BLaER1 treated with 17β-estradiol and CSF1 and Interleukin-3, amounts not matched to agents 10 nM and 100 nM (cell line): ENCODE measurements at regions not wholly inside any gene's neighbourhood (a gene's known extent, or its start where the extent isn't known, plus 50 kb on each side); places are given as distances from the start of the nearest gene placed in this dataset.

Experiments used
- H3K27ac ChIP-seq, 11 experiments: shearing (Covaris generic); formaldehyde crosslinking; 2 replicates each; pipeline ENCODE4 v1.8.1; 2022
- H3K27me3 ChIP-seq, 11 experiments: shearing (Covaris generic); formaldehyde crosslinking; 2 replicates each; pipeline ENCODE4 v1.8.1; 2022
- H3K36me3 ChIP-seq, 11 experiments: shearing (Covaris generic); formaldehyde crosslinking; 2 replicates each; pipeline ENCODE4 v1.8.1; 2022
- H3K4me1 ChIP-seq, 10 experiments: shearing (Covaris generic); formaldehyde crosslinking; 2 replicates each; pipeline ENCODE4 v1.8.1; 2022
- H3K4me2 ChIP-seq, 11 experiments: shearing (Covaris generic); formaldehyde crosslinking; 2 replicates each; pipeline ENCODE4 v1.8.1; 2022
- H3K4me3 ChIP-seq, 10 experiments: shearing (Covaris generic); formaldehyde crosslinking; 2 replicates each; pipeline ENCODE4 v1.8.1; 2022
- H3K9ac ChIP-seq, 11 experiments: shearing (Covaris generic); formaldehyde crosslinking; 2 replicates each; pipeline ENCODE4 v1.8.1; 2022
- H3K9me3 ChIP-seq, 11 experiments: shearing (Covaris generic); formaldehyde crosslinking; replicated peaks in 1 of 11; 2 replicates each; pipeline ENCODE4 v1.8.1; 2022
- H4K20me1 ChIP-seq, 11 experiments: shearing (Covaris generic); formaldehyde crosslinking; 2 replicates each; pipeline ENCODE4 v1.8.1; 2022
- Cebpa-rat ChIP-seq, 11 experiments: shearing (Covaris generic); IDR thresholded peaks; 2 replicates each; pipeline ENCODE4 v1.8.1; 2022

DNA sequence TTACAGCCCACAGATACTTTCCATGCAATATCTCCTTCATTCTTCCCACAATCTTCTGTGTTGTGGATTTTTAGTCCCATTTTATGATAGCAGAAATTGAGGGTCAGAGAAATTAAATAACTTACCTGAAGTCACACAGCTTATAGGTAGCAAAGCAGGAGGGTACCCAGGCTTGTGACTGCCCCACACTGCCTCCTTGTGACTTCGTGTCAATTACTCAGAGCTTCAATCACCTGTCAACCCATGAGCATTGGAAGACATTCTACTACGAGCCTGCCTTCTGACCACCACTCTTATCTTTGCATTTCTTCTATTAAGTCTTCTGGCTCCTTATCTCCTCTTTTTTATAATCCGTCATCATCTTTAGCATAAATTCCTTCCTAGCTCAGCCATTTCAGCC is 71.6 kb upstream of the NRSN1 start:
- no peaks in the 10 kb centered on the region for H4K20me1 ChIP-seq
- no peak for TF ChIP-seq Cebpa-rat (IDR thresholded peaks at IDR 0.05)
- no peaks in the 10 kb centered on the region for H3K27me3 ChIP-seq
- no peak overlapping the region for H3K4me2 ChIP-seq
- H3K4me3 ChIP-seq = no peak overlapping the region
- no peak overlapping the region for H3K9ac ChIP-seq
- no peaks in the 10 kb centered on the region for H3K36me3 ChIP-seq
- no peaks in the 10 kb centered on the region for H3K4me1 ChIP-seq
- H3K9me3 ChIP-seq = no peaks in the 10 kb centered on the region
- no peak overlapping the region for H3K27ac ChIP-seq

DNA sequence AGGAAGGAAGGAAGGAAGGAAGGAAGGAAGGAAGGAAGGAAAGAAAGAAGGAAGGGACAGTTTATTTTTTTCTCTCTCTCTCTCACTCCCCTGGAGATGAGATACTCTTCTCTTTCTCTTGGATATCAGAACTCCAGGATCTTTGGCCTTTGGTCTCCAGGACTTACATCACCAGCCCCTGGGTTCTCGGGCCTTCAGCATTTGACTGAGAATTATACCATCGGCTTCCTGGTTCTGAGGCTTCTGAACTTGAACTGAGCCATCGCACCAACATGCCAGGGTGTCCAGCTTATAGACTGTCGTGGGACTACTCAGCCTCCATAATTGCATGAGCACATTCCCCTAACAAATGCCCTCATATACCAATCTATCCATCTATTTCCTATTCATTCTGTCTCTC is 69.4 kb upstream of the NRSN1 start:
- Histone ChIP-seq H4K20me1 (no peaks in the 10 kb centered on the region), H3K4me3 (no peak overlapping the region), H3K4me2 (no peak overlapping the region), H3K9ac (no peak overlapping the region), H3K36me3 (no peaks in the 10 kb centered on the region), H3K9me3 (no peaks in the 10 kb centered on the region), H3K27me3 (no peaks in the 10 kb centered on the region), H3K27ac (no peak overlapping the region), H3K4me1 (no peaks in the 10 kb centered on the region)
- no peak for TF ChIP-seq Cebpa-rat (IDR thresholded peaks at IDR 0.05)

DNA sequence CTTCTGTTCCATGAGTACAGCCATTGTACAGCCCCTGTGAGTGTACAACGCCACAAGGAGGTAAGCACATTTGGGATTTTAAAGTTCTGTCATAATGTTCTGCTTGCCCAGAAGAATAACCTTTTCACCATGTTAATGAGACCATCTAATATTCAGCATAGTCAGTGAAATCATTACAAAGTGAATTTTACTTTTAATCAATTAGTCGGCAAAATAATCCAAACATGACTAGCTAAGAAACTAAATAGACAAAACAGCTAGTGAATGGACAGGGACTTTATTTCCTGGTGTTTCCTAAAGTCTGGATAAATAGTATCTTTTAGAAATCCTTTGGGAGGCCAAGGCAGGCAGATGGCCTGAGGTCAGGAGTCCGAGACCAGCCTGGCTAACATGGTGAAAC is 69.0 kb upstream of the NRSN1 start:
- no peak for TF ChIP-seq Cebpa-rat (IDR thresholded peaks at IDR 0.05)
- H3K4me1 ChIP-seq = no peaks in the 10 kb centered on the region
- no peak overlapping the region for H3K4me3 ChIP-seq

DNA sequence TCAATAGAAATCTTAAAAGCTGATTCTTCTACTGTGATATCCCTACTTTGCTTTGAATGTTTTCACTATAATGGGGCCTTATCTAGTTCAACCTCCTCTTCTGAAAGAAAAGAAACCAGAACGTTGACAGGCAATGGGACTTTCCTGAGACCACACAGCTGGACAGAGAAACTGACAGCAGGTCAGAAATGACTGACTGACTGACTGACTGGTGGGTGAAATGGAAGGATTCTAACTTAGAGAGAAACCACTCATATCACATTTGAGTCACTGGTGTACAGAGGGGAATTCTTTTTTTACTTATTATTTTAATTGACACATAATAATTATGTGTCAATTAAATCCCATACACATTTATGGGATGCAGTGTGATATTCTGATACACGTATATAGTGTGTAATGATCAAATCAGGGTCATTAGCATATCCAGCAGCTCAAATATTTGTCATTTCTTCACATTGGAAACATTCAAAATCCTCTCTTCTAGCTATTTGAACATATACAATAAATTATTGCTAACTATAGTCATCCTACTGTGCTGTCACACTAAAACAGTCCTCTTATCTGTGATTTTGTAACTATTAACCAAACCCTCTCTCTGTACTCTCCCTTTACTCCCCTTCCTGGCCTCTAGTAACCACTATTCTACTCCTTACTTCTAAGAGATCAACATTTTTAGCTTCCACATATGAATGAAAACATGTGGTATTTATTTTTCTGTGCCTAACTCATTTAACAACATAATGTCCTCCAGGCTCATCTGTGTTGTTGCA is 64.8 kb upstream of the NRSN1 start:
- TF ChIP-seq Cebpa-rat (IDR thresholded peaks at IDR 0.05) = no peak
- H3K36me3 ChIP-seq = no peaks in the 10 kb centered on the region
- H3K27me3 ChIP-seq = no peaks in the 10 kb centered on the region
- H3K4me2 ChIP-seq = no peak overlapping the region
- H4K20me1 ChIP-seq = no peaks in the 10 kb centered on the region
- no peak overlapping the region for H3K9ac ChIP-seq
- no peaks in the 10 kb centered on the region for H3K4me1 ChIP-seq
- H3K4me3 ChIP-seq = no peak overlapping the region
- H3K9me3 ChIP-seq = peaks cover 0 to 5% (median 0%) of the 10 kb centered on the region in 11 experiments; a peak in 8 of 22 replicates
- no peak overlapping the region for H3K27ac ChIP-seq

More for the DNA sequence above, 69.0 kb upstream of the NRSN1 start:
- H3K9ac ChIP-seq = no peak overlapping the region
- H3K27me3 ChIP-seq = no peaks in the 10 kb centered on the region
- no peak overlapping the region for H3K4me2 ChIP-seq
- H3K36me3 ChIP-seq = no peaks in the 10 kb centered on the region
- no peaks in the 10 kb centered on the region for H4K20me1 ChIP-seq
- no peaks in the 10 kb centered on the region for H3K9me3 ChIP-seq
- H3K27ac ChIP-seq = no peak overlapping the region

DNA sequence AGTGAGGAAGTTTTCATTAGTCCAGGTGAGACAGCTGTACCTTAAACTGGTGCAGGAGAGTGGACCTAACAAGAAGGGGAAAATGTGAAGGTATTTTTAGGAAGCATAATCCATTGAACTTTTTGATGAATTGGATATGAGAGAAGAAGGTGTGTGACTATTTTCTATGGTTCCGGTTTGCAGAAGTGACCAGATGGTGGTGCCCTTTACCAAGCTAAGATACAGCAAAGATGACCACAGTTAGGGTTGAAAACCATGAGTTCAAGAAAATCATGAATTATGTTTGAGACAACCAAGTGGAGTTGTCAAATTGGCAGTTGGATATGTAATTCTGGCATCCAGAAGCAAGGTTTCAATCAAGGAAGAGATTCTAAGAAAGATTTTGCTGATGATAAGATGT is 61.9 kb upstream of the NRSN1 start:
- no peak overlapping the region for H3K4me3 ChIP-seq
- no peak overlapping the region for H3K4me2 ChIP-seq
- no peak for TF ChIP-seq Cebpa-rat (IDR thresholded peaks at IDR 0.05)
- no peaks in the 10 kb centered on the region for H3K4me1 ChIP-seq
- no peak overlapping the region for H3K9ac ChIP-seq
- peaks cover 0 to 11% (median 0%) of the 10 kb centered on the region in 11 experiments; a peak in 8 of 22 replicates for H3K9me3 ChIP-seq
- no peaks in the 10 kb centered on the region for H4K20me1 ChIP-seq
- no peak overlapping the region for H3K27ac ChIP-seq
- no peaks in the 10 kb centered on the region for H3K36me3 ChIP-seq
- H3K27me3 ChIP-seq = no peaks in the 10 kb centered on the region

DNA sequence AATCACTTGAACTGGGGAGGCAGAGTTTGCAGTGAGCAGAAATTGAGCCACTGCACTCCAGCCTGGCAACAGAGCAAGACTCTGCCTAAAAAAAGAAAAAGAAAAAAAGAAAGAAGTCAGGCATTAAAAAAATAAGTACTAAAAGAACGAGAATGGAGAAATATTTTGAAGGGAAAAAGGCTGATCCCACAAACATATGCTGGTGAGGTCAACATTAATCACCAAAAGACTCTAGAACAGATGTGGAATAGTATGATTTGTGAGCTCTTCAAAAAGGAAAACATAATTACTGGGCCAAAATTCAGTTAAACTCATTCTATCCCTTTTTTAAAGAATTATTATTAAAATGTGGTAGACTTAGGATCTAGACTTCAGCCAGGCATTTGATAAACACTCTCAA is 61.2 kb upstream of the NRSN1 start:
- TF ChIP-seq Cebpa-rat (IDR thresholded peaks at IDR 0.05) = no peak
- Histone ChIP-seq H3K4me1 (no peaks in the 10 kb centered on the region), H3K27ac (no peak overlapping the region), H4K20me1 (no peaks in the 10 kb centered on the region), H3K9me3 (peaks cover 0 to 11% (median 0%) of the 10 kb centered on the region in 11 experiments; a peak in 8 of 22 replicates), H3K4me2 (no peak overlapping the region), H3K9ac (no peak overlapping the region), H3K36me3 (no peaks in the 10 kb centered on the region), H3K4me3 (no peak overlapping the region), H3K27me3 (no peaks in the 10 kb centered on the region)

DNA sequence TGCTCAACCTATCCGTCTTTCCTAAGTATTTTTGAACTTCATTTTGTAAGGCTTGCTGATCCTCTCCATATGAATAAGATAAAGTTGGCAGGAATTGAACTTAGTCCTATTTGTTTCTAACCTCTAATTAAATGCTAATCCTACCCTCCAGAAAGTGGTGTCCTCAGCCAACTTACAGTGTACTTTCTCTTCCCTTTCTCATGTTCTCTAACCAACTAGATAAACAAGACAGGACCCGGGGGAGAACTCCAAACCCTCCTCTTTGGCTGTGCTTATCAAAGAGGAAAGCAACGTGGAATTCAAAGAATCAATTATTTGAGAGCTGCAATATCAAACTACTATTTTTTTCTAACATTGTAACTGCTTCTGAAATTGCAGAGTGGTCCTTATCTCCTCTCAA is 56.5 kb upstream of the NRSN1 start:
- Histone ChIP-seq H3K9ac (no peak overlapping the region), H3K27ac (no peak overlapping the region)
- TF ChIP-seq Cebpa-rat (IDR thresholded peaks at IDR 0.05) = no peak

DNA sequence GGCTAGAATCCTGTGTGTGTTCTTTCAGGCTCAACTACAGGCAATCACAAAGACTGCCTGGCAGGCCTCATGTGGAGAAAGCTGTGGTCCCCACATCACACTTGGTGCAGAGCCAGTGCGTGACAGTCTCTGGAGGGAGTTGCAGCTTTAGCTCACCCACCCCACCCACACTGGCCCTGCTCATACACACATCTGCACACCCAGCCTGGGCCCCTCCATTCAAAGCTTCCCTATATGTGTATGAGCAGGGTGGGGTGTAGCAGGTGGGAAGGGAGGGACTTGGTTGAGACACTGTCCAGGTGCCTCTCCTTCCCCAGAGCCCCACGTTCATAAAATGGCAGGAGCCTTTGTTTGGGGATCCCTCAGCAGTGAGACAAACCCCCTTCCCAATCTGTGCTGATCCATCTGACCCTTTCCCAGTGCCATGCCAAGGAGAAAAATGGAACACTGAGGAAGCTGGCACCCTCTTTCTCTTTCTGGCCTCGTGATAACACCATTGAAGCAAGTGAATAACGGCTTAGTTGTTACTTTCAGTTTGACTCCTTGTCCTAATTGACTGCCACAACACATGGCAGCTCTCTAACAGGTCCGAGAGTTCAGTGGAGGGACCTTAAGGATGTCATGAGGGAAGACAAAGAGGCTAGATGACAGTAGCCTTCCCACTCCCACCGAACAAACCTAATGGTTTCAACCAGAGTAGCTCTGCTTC is 53.8 kb upstream of the NRSN1 start:
- no peak for TF ChIP-seq Cebpa-rat (IDR thresholded peaks at IDR 0.05)
- Histone ChIP-seq H3K4me1 (no peaks in the 10 kb centered on the region), H3K27ac (no peak overlapping the region), H4K20me1 (no peaks in the 10 kb centered on the region), H3K27me3 (no peaks in the 10 kb centered on the region), H3K4me3 (no peak overlapping the region), H3K4me2 (no peak overlapping the region), H3K36me3 (no peaks in the 10 kb centered on the region), H3K9me3 (no peaks in the 10 kb centered on the region), H3K9ac (no peak overlapping the region)

More for the DNA sequence above, 56.5 kb upstream of the NRSN1 start:
- Histone ChIP-seq H3K4me3 (no peak overlapping the region), H3K4me1 (no peaks in the 10 kb centered on the region), H3K27me3 (no peaks in the 10 kb centered on the region), H3K4me2 (no peak overlapping the region), H3K9me3 (peaks cover 0 to 11% (median 0%) of the 10 kb centered on the region in 11 experiments; a peak in 8 of 22 replicates), H3K36me3 (no peaks in the 10 kb centered on the region), H4K20me1 (no peaks in the 10 kb centered on the region)

DNA sequence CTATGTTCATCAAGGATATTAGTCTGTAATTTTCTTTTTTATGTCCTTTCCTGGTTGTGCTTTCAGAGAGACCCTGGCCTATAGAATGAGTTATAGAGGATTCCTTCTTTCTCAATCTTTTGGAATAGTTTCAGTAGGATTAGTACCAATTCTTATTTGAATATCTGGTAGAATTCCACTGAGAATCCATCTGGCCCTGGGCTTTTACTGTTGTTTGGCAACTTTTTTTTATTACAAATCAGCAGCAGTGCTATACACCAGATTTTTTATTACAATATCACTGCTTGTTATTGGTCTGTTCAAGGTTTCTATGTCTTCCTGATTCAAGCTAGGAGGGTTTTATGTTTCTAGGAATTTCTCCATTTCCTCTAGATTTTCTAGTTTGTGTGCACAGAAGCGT is 50.0 kb upstream of the NRSN1 start:
- no peaks in the 10 kb centered on the region for H3K27me3 ChIP-seq
- H3K4me2 ChIP-seq = no peak overlapping the region
- H4K20me1 ChIP-seq = no peaks in the 10 kb centered on the region
- no peaks in the 10 kb centered on the region for H3K9me3 ChIP-seq
- H3K4me3 ChIP-seq = no peak overlapping the region
- no peaks in the 10 kb centered on the region for H3K36me3 ChIP-seq
- H3K4me1 ChIP-seq = peaks cover 0 to 3% (median 0%) of the 10 kb centered on the region in 10 experiments; a peak in 1 of 20 replicates
- no peak overlapping the region for H3K27ac ChIP-seq
- no peak overlapping the region for H3K9ac ChIP-seq
- TF ChIP-seq Cebpa-rat (IDR thresholded peaks at IDR 0.05) = no peak
